Esophagus muscularis mucosa (tissue), 4 donors: ENCODE measurements at regions not wholly inside any gene's neighbourhood (a gene's known extent, or its start where the extent isn't known, plus 50 kb on each side); places are given as distances from the start of the nearest gene placed in this dataset.
"Not testable (repeated sequence)": the region's sequence is repeated elsewhere in the genome, so short reads cannot be mapped to it uniquely, and the experiment has no call there.

ENCODE experiments used
- DNase-seq: peaks from one replicate; pipeline ENCODE4 v3.0.0-alpha.2; 2017; ENCODE audit errors: extremely low spot score
- H3K27ac ChIP-seq, 4 donors: fragments of 200-600 bp; sonication (generic); replicated peaks in 1 of 4; 1 replicate in 3 of 4; 2 replicates in 1 of 4; pipeline ENCODE4 v1.5.1; 2016 to 2019; ENCODE audit warnings: mild to moderate bottlenecking in 1 of 4
- H3K27me3 ChIP-seq, 4 donors: fragments of 200-600 bp; sonication (generic); one replicate each; pipeline versions ENCODE4 v1.5.1 to v1.6.0; 2016 to 2019
- H3K36me3 ChIP-seq, 4 donors: fragments of 200-600 bp; sonication (generic); one replicate each; pipeline ENCODE4 v1.5.1; 2016 to 2019
- H3K4me1 ChIP-seq, 4 donors: fragments of 200-600 bp; sonication (generic); one replicate each; pipeline ENCODE4 v1.5.1; 2016 to 2019
- H3K4me3 ChIP-seq, 4 donors: fragments of 200-600 bp; sonication (generic); 1 replicate in 2 of 4; 2 replicates in 2 of 4; pipeline ENCODE4 v1.5.1; 2016 to 2019; ENCODE audit warnings: mild to moderate bottlenecking in 4 of 4, moderate library complexity in 1 of 4
- H3K9me3 ChIP-seq, 4 donors: fragments of 200-600 bp; sonication (generic); 1 replicate in 3 of 4; 2 replicates in 1 of 4; pipeline ENCODE4 v1.5.1; 2016 to 2019
- CTCF ChIP-seq, 3 experiments: fragments of 200-600 bp in 2 of 3; fragments of 450-650 bp in 1 of 3; sonication (generic) in 2 of 3; IDR thresholded peaks; one replicate each; pipeline ENCODE4 v1.5.1; 2017 to 2019; ENCODE audit warnings: antibody characterized with exemption in 3 of 3, mild to moderate bottlenecking in 2 of 3, moderate library complexity in 1 of 3
- EP300 ChIP-seq: sonication (generic); formaldehyde crosslinking; IDR thresholded peaks from one replicate; pipeline ENCODE4 v1.6.1; 2017; ENCODE audit warnings: antibody characterized with exemption
- POLR2A ChIP-seq: fragments of 450-650 bp; IDR thresholded peaks from one replicate; pipeline ENCODE4 v1.6.1; 2017; ENCODE audit warnings: antibody characterized with exemption, moderate library complexity, mild to moderate bottlenecking, low read depth
- POLR2AphosphoS5 ChIP-seq, 2 donors: sonication (generic); formaldehyde crosslinking; IDR thresholded peaks; one replicate each; pipeline ENCODE4 v1.6.1; 2017; ENCODE audit warnings: antibody characterized with exemption in 2 of 2
- WGBS: methylation state at CpG from one replicate; pipeline ENCODE4 v1.1.5; 2018; 5-methylcytosine and 5-hydroxymethylcytosine counted together
- intact Hi-C: fragments of 100-400 bp; cut with DNase I; formaldehyde crosslinking; loops from one replicate; pipeline ENCODE4 v1.15.1; 2023

GRCh38 chr1:109844609-109845008 is 66.0 kb upstream of the CSF1 start:
- H3K27me3 ChIP-seq: no peaks in the 10 kb centered on the region
- no peak overlapping the region for H3K27ac ChIP-seq
- no peaks in the 10 kb centered on the region for H3K36me3 ChIP-seq
- no peak for DNase-seq
- intact Hi-C loops: no loop called here
- TF ChIP-seq CTCF (IDR thresholded peaks at IDR 0.05): no peak
- TF ChIP-seq EP300: no peak
- TF ChIP-seq POLR2AphosphoS5 (IDR thresholded peaks at IDR 0.05): no peak
- no peak for TF ChIP-seq POLR2A
- H3K4me3 ChIP-seq: no peak overlapping the region
- 80% methylated on average over 2 of the region's 2 CpGs for WGBS
- H3K9me3 ChIP-seq: no peaks in the 10 kb centered on the region
- H3K4me1 ChIP-seq: no peaks in the 10 kb centered on the region

- no peaks in the 10 kb centered on the region for H3K9me3 ChIP-seq
- no peak overlapping the region for H3K27ac ChIP-seq
- no peak overlapping the region for H3K4me3 ChIP-seq
- intact Hi-C loops: no loop called here
- no peaks in the 10 kb centered on the region for H3K36me3 ChIP-seq
- TF ChIP-seq CTCF (IDR thresholded peaks at IDR 0.05): no peak
- no peak for TF ChIP-seq POLR2AphosphoS5 (IDR thresholded peaks at IDR 0.05)
- TF ChIP-seq EP300: no peak
- TF ChIP-seq POLR2A: no peak
- 58% methylated on average over 5 of the region's 5 CpGs for WGBS
- no peaks in the 10 kb centered on the region for H3K4me1 ChIP-seq
- DNase-seq: no peak
- no peaks in the 10 kb centered on the region for H3K27me3 ChIP-seq
Measured at GRCh38 chr1:109840011-109840629, 70.5 kb upstream of the CSF1 start.

- H3K36me3 ChIP-seq, H3K9me3 ChIP-seq, H3K4me1 ChIP-seq, H3K27me3 ChIP-seq, DNase-seq, intact Hi-C loops, H3K4me3 ChIP-seq, H3K27ac ChIP-seq: not testable (repeated sequence)
- 75% methylated on average over 1 of the region's 1 CpG for WGBS
Measured at GRCh38 chr1:109839276-109839675, 71.4 kb upstream of the CSF1 start.

GRCh38 chr1:109838838-109839240 is 71.8 kb upstream of the CSF1 start:
- Histone ChIP-seq H3K27me3 (no peaks in the 10 kb centered on the region), H3K27ac (no peak overlapping the region), H3K9me3 (no peaks in the 10 kb centered on the region), H3K4me1 (no peaks in the 10 kb centered on the region), H3K4me3 (no peak overlapping the region), H3K36me3 (no peaks in the 10 kb centered on the region)
- TF ChIP-seq POLR2AphosphoS5 (IDR thresholded peaks at IDR 0.05) (no peak), EP300 (no peak), CTCF (IDR thresholded peaks at IDR 0.05) (no peak), POLR2A (no peak)
- DNase-seq: no peak
- intact Hi-C loops: no loop called here
- 75% methylated on average over 4 of the region's 4 CpGs for WGBS

GRCh38 chr1:109837852-109838570 is 72.6 kb upstream of the CSF1 start:
- H3K27me3 ChIP-seq: no peaks in the 10 kb centered on the region
- TF ChIP-seq POLR2AphosphoS5 (IDR thresholded peaks at IDR 0.05) (no peak), EP300 (no peak), CTCF (IDR thresholded peaks at IDR 0.05) (no peak), POLR2A (no peak)
- DNase-seq: no peak
- intact Hi-C loops: no loop called here
- no peaks in the 10 kb centered on the region for H3K36me3 ChIP-seq
- no peaks in the 10 kb centered on the region for H3K4me1 ChIP-seq
- H3K4me3 ChIP-seq: no peak overlapping the region
- WGBS: 92% methylated on average over 2 of the region's 2 CpGs
- H3K9me3 ChIP-seq: no peaks in the 10 kb centered on the region
- H3K27ac ChIP-seq: no peak overlapping the region

GRCh38 chr1:109835645-109836044 is 71.9 kb upstream of the EPS8L3 start:
- H3K9me3 ChIP-seq, H3K36me3 ChIP-seq, H3K4me1 ChIP-seq, H3K4me3 ChIP-seq, H3K27ac ChIP-seq, intact Hi-C loops, DNase-seq, H3K27me3 ChIP-seq: not testable (repeated sequence)
- WGBS: 96% methylated on average over 6 of the region's 6 CpGs
